NCI-H1694 treated with DMSO at 0.1 percent for 48 hours (cell line): ENCODE measurements at regions not wholly inside any gene's neighbourhood (a gene's known extent, or its start where the extent isn't known, plus 50 kb on each side); places are given as distances from the start of the nearest gene placed in this dataset.

Experiments
- DNase-seq: peaks from one replicate; lab custom pipeline; 2025; lab: John Stamatoyannopoulos, UW

DNA sequence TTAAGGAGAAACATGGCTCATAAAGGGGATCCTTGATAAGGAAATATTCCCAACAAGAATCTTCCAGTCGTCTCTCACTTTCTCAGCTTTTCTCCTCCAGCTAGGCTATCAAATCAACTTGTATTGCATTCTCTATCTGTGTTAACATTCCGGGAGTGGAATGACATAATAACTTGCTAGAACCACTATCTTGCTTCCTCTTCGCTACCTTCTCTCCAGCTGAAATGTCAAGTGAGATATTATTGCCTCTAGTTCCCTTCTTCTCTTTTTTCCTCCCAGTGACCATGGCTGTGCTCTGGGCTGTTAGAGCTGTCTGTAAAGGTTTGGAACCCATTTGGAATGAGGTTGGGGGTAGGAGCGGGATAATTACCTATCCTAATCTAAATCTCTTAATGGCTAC, 1329.5 kb upstream of the WWC1 start:
- no peak for DNase-seq

GRCh38 chr5:166962461-166962860, 1329.0 kb upstream of the WWC1 start:
- no peak for DNase-seq

DNA sequence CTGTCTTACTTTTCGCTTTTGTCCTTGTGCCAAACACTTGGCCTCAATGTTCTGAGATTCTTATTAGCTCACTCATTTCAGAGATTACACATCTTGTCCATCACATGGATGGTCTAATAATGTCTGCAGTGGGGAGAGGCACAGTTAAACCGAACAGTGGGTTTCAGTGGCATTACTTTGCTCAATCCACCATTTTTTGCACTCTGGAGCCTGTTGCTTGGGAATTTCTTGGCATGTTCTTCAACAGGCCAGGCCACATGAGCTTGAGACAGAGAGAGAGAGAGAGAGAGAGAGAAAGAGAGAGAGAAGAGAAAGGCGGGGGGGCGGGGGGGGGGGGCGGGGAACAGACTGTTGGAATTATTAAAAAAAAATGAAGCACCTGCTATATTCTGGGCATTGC, 1327.8 kb upstream of the WWC1 start:
- no peak for DNase-seq

- no peak for DNase-seq
These were observed 1313.5 kb upstream of the WWC1 start for GRCh38 chr5:166977911-166978422.

DNA sequence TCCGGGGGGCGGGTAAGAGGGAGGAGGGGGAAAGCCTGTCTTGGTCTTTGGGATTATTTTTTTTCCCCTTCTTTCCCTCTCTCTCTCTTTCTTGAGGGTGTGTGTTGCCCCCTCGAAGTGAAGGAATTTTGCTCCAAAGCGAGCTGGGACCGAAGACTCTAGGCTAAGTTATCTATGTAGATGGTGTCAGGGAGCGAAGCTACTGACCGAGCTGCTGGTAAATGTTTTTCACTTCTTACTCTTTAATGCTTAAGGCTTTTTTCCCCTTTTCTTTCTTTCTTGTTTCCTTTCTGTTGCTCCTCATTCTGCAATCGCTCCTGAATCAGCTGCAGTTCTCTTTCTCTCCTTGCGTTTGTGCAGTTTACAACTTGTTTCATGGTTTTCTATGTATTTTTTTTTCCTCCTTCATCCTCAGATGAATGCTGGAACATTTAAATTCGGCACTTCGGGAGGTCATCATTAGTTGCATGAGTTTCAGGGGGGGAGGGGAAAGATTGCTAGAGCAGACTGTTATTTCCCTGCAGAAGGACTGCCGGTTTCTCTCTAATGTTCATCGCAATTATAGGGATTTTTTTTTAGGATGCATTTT, 1312.0 kb upstream of the WWC1 start:
- no peak for DNase-seq

GRCh38 chr5:166980666-166981065, 1310.8 kb upstream of the WWC1 start:
- DNase-seq: no peak

DNA sequence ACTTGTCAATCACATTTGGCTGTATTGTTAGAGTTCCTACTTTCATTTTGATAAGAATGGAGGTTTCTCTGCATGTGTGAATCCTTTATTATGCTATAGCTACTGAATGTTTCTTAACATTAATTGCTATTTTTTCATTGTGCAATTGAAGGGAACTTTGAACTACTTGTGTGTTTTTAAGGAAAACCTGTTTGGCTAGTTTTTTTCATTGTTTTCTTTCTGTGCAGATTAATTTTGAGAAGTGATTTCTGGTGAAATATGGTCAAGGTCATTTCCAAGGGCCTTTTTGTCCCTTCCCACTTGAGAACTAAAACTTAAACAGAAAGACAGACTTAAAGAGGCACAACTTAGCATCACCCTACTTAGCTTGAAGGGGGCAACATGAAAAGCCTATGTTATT, 1309.2 kb upstream of the WWC1 start:
- DNase-seq: no peak

DNA sequence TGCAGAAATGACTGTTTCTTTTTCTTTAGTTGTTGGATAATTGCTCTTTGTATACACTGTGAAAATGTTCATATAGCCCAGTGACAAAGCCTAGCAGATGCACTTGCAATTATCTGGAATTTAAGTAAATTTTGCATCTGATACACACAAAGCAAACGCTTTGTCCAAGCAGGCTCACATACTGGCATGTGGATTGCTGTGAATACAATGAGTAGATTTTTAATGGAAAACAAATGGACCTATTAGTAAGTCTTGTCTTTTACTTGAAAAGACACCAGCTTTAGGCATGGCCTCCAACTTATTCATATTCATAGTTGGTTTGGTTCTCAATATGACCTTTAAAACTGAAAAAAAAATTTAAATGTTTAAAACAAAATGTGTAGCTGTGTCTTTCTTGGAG, 1299.8 kb upstream of the WWC1 start:
- DNase-seq: no peak

DNA sequence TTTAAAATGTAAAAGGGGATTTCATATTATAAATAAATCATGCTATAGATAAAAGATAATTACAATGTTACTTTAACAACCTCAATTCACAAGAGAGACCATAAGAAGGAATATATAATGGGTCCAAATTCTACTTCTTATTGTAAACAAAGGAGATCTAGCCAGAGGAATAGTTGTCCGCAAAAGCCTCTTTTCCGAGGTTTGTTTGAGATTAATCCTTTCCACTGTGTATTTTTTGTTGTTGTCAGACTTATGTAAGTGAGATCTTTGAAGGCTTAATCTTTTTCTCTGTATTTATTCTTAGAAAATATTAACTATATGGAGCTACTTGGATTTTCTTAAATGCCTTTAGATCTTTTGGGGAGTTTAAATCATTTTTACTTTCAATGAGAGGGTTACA, 1299.3 kb upstream of the WWC1 start:
- DNase-seq: no peak

- no peak for DNase-seq
These were observed 1298.3 kb upstream of the WWC1 start for GRCh38 chr5:166992874-166993722.

DNA sequence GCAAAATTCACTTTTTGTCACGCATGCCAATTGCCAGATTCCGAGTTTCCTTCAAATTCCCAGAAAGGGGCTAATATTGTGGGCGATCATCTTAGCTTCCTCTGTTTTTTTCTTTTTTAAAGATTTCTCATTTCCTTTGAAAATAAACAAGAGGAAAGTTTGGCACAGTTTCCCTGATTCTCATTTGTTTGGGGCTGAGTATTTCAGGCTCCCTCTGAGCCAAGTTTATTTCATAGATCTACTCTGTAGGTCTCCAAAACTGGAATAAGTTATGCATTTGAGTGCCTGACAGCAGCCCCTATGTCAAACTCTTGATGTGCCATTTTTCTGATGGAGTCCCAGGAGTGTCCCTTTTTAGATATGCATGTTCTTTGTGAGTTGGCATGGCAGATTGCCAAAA, 1297.2 kb upstream of the WWC1 start:
- DNase-seq: no peak

- DNase-seq: no peak
These were observed 1290.2 kb upstream of the WWC1 start for GRCh38 chr5:167001246-167001645.

- DNase-seq: no peak
These were observed 1282.7 kb upstream of the WWC1 start for GRCh38 chr5:167008705-167009104.

- no peak for DNase-seq
These were observed 1280.2 kb upstream of the WWC1 start for GRCh38 chr5:167011196-167011595.

GRCh38 chr5:167012123-167013034, 1279.1 kb upstream of the WWC1 start:
- no peak for DNase-seq

GRCh38 chr5:167014401-167015056, 1276.9 kb upstream of the WWC1 start:
- DNase-seq: no peak

DNA sequence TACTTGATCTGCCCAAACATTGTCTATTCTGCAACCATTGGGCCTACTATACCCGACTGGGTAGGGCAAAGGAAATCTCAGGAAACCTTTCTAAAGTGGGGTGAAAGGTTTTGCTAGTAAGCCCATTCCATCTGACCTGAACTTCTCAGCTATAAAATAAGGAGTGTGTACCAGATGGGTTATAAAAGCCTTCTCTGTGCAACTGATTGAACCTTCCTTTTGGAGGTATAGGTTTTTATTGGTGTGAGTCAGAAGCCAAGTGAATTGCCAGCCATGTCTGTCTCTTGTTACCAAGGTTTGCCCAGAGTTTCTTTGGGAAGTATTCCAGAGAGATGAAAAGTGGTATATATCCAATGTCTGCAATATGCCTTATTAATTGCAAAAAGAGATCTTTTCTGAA, 1271.0 kb upstream of the WWC1 start:
- DNase-seq: no peak

GRCh38 chr5:167029488-167029887, 1262.0 kb upstream of the WWC1 start:
- no peak for DNase-seq

DNA sequence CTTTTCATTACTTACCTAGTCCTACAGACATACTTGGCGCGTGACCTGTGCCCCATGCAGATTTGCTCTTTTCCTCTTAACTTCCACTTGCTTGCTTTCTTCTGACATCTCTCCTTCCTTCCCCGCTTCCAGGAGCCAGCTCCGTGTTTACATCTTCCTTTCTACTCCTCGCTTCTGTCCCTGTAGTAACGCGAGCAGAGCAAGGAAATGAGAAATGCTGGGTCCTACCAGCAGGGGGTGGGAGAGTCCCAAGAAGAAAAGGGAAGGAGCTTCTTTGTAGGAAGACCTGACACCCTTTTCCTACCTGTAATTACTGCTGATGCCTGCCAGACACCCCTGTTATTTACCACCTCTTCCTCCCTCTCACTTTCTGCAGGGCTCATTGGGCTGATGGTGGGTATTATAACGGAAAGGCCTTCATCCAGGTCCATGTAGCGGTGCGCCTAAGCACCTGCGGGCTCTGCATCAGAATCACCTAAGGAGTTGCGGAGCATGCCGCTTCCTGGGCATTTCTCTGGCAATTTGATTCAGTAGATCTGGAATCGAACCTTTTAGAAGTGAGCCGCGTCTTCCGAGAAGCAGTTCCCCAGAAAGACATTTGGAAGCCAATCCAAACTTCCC, 1260.8 kb upstream of the WWC1 start:
- DNase-seq: no peak

DNA sequence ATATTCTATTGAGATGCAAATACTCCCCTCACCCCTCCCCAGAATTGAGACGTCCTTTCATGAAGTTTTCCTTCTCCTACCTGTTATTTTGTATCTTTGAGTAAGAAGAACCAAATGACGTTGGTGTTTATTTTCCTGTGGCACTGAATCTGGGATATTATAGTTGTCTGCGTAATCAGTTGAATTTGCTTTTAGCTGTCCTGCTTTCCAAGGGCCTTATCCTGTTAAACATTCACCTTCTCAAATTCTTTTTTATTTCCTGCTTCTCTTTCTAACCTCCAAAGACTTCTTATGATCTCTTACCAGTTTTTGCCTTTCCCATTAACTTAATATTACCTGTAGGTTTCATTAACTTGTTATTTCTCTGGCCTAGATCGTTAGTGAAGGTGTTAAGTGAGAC, 1254.9 kb upstream of the WWC1 start:
- no peak for DNase-seq

- peak; percentile 40 for DNase-seq
These were observed 1242.3 kb upstream of the WWC1 start for GRCh38 chr5:167049043-167049663.
